NCI-H2107 treated with DMSO at 0.1 percent for 48 hours (cell line): ENCODE measurements at regions not wholly inside any gene's neighbourhood (a gene's known extent, or its start where the extent isn't known, plus 50 kb on each side); places are given as distances from the start of the nearest gene placed in this dataset.
A peak's percentile ranks its signal among the peaks of the same experiment; 100 is the strongest.
"Not testable (repeated sequence)": the region's sequence is repeated elsewhere in the genome, so short reads cannot be mapped to it uniquely, and the experiment has no call there.

ENCODE experiments used
- DNase-seq: peaks from one replicate; lab custom pipeline; 2025; ENCODE audit not compliant: unreplicated experiment; lab: John Stamatoyannopoulos, UW

GRCh38 chr7:3135626-3136025 is 92.0 kb upstream of the CARD11 start:
- no peak for DNase-seq

DNA sequence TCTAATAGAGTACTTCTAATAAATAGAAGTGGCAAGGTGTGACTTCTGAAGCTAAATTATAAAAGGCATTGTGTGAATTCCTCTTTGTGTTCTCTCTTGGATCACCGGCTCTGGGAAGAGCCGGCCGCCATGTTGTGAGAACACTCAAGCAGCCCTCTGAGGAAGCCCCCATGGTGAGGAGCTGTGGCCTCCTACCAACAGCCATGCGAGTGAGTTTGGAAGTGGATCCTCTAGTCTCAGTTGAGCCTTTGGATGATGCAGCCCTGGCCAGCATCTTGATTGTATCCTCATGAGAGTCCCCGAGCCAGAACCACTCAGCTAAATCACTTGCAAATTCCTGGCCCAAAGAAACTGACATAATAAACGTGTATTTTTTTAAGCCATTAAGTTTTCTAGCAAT is 94.5 kb upstream of the CARD11 start:
- DNase-seq, result no peak

GRCh38 chr7:3138997-3139396 is 95.3 kb upstream of the CARD11 start:
- DNase-seq, result no peak

GRCh38 chr7:3140834-3141233 is 97.2 kb upstream of the CARD11 start:
- no peak for DNase-seq

DNA sequence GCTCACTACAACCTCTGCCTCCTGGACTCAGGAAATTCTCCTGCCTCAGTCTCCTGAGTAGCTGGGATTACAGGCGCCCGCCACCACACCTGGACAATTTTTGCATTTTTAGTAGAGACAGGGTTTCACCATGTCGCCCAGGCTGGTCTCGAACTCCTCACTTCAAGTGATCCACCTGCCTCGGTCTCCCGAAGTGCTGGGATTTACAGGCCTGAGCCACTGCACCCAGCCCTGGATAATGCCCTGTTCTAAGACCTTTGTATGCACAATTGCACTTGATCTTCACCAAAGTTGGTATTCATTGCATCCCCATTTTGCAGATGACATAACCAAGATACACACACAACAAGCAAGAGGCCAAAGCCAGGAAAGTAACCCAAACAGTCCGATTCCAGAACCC is 97.7 kb upstream of the CARD11 start:
- DNase-seq, result no peak

- no peak for DNase-seq
Observed at GRCh38 chr7:3143869-3144775, 100.5 kb upstream of the CARD11 start.

- not testable (repeated sequence) for DNase-seq
Observed at GRCh38 chr7:3144776-3145125, 101.1 kb upstream of the CARD11 start.

DNA sequence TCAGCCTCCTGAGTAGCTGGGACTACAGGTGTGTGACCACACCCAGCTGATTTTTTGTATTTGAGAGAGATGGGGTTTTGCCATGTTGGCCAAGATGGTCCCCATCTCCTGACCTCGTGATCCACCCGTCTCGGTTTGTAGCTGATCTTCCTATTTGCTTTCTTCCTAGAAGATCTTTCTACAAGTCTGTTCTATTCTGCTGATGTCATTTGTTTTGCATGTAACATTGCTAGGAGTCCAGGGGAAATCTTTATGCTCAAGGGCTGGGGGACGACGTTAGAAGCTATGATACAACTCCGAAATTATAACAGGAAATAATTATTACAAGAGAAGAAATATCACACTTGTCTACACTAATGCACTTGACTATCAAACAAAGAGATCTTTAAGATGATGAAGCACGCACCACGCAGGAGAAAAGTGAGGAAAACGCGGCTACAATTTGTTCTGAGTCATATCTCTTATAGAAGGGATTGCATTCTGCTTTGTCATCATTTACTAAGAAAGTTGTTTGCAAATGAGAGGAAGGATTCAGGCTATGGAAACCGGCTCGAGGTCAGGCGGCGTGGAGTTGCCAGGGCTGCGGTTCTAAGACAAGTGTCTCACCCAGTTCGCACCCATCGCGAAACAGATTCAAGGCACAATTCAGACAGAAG is 103.0 kb upstream of the CARD11 start:
- no peak for DNase-seq

DNA sequence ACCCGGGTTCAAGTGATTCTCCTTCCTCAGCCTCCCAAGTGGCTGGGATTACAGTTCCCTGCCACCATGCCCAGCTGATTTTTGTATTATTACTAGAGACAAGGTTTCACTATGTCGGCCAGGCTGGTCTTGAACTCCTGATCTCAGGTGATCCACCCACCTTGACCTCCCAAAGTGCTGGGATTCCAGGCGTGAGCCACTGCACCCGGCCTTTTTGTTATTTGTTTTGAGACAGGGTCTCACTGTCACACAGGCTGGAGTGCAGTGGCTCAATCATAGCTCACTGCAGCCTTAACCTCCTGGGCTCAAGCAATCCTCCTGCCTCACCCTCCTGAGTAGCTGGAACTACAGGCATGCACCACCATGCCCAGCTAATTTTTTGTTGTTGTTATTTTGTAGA is 104.8 kb upstream of the CARD11 start:
- not testable (repeated sequence) for DNase-seq

- DNase-seq, result no peak
Observed at GRCh38 chr7:3149231-3149995, 105.7 kb upstream of the CARD11 start.

DNA sequence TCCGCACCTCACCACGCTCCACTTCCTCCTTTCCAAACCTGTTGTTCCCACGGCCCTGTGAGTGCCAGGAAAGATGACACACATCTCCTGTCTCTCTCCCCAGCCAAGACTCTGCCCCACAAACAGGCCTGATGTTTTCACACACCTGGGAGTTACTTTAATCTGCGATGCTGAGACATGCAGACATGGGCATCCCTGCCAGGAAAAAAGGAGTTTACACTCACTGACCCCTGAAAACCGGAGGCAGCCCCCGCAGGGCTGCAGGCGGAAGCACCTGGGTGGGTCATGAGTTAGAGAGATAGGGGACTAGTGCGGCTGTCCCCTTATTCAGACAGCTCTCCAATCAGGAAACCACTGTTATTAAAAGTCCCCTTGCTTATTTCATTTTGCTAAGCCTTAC is 106.4 kb upstream of the CARD11 start:
- DNase-seq, result no peak

DNA sequence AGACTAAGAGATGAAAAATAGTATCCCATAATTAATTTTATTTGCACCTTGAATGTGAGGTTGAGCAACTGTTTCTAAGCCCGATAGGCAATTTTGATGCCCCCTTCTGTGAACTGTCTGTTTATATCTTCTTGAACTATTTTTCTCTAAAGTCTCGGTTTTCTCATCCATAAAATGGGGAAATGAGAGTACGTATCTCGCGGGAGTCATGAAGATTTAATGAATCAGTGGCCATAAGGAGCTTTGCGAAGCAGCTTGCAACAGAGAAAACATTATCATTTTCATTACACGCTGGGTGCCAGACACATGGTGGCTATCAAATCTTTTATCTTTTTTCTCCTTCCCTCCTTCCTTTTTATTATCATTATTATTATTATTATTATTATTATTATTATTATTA is 108.1 kb upstream of the CARD11 start:
- no peak for DNase-seq

DNA sequence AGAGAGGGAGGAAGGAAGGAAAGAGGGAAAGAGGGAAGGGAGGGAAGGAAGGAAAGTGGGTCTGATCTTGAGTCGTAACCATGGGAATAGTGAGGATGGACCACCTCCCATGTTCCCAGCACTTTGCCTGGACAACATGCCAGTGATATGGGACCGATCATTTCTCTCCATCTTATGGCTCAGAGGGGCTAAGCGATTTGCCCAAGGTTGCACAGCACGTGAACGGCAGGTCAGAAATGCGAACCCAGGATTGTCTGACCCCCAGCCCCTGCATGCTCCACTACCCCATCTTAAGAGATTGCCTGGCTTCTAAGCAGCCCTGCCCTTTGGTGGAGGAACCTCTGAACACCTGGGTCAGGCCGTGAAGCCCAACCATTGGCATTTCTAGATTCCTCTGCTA is 109.0 kb upstream of the CARD11 start:
- no peak for DNase-seq

- DNase-seq, result no peak
Observed at GRCh38 chr7:3153118-3153517, 109.5 kb upstream of the CARD11 start.

GRCh38 chr7:3154317-3154716 is 110.7 kb upstream of the CARD11 start:
- DNase-seq, result no peak

DNA sequence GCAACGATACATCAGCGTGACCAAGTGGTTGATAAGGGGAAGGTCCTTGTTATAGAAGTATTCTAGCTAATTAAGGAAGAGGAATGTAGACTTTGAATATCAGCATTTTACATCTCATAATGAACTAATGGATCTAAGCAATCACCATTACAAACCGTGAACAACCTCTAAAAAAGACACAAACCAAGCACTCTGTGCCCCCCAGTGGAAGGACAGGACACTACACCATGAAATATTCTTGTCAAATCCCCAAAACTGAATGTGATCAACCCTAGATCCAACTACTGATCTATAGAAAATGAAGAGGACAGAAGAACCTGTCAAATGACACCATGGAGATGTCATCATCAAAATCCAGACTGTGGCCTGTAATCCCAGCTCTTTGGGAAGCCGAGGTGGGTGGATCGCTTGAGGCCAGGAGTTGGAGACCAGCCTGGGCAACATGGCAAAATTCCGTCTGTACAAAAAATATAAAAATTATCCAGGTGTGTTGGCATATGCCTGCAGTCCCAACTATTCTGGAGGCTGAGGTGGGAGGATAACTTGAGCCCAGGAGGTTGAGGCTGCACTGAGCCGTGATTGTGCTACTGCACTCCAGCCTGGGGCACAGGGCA is 111.3 kb upstream of the CARD11 start:
- peak; percentile 7 for DNase-seq

- no peak for DNase-seq
Observed at GRCh38 chr7:3156508-3156907, 112.8 kb upstream of the CARD11 start.

DNA sequence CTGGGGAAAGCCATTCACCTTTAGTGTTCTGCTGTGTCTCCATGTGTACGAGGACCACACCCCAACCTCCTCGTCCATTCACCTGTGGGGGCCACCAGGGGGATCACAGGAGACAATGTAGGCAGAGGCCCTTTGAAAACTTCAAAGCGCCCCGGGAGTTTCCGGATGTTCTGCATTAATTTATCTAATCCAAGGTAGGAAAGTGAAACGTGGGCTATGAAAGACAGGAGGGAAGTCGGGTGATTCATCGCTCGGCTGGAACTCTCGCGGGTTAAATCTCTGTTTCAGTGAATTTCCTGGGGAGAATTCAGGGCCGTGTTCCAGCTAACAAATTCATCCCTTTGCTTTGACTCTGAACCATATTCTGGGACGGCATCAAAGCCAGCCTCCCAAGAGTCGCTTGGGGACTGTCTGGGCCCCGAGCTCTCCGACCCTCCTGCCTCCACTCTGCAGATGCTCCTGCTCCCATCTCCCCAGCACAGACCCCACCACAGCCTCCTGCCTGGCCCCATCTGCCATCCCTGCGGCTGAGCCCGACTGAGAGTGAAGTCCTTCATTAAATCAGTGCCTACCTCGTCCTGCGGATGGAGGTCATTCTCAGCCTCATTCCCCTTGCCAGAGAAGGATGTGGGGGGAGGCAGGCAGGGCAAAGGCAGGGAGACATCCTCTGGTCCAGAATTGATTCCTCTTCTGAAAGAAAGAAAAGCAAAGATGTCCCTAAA is 114.1 kb upstream of the CARD11 start:
- no peak for DNase-seq

DNA sequence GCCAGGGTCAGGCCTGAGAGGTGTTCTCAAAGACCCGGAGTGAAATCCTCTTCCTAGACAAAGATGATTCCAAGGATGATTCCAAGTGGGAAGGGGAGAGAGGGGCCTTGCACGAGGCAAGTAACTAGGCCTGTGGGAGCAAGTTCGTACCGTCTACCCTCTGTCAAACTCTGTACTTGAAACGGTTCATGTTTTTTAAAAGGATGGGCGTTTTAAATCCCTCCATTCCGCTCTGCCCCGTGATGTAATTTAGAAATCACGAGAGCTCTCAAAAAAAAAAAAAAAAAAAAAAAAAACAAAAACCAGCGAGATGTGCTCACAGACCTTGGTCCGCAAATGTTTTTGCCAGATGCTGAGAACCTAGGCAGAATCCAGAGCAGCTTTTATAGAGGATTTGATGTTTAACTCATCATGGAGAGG is 114.7 kb upstream of the CARD11 start:
- DNase-seq, result no peak

GRCh38 chr7:3159039-3159438 is 115.4 kb upstream of the CARD11 start:
- DNase-seq, result no peak

- no peak for DNase-seq
Observed at GRCh38 chr7:3159445-3159844, 115.8 kb upstream of the CARD11 start.
